ENCODE measurements at regions not wholly inside any gene's neighbourhood (a gene's known extent, or its start where the extent isn't known, plus 50 kb on each side); places are given as distances from the start of the nearest gene placed in this dataset.

DNA sequence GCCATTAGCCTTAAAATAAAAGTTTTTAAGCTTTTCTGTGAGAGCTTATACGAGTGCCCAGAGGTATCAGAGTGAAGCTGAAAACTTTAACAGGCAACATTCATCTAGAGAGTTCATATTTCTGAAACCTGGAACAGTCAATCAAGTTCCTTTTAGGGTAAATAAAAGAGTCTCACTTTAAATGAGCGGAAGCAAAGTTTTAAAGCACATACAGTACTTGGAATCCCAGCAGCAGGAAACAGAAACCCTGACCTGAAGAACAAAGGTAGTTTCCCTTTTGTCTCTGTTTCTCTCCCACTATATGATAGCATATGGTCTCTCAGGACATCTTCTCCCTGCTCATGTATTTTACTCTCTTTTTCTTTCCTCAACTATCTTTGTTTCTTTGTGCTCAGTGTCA, 153.0 kb downstream of the ASB9 start:
- no peak for TF ChIP-seq POLR2AphosphoS5 (IDR thresholded peaks at IDR 0.05)
- TF ChIP-seq POLR2A (IDR thresholded peaks at IDR 0.05) = no peak

Measured in breast epithelium (tissue), 3 donors.